Suppressor macrophage (primary cell): ENCODE measurements at regions not wholly inside any gene's neighbourhood (a gene's known extent, or its start where the extent isn't known, plus 50 kb on each side); places are given as distances from the start of the nearest gene placed in this dataset.
"Not testable (repeated sequence)": the region's sequence is repeated elsewhere in the genome, so short reads cannot be mapped to it uniquely, and the experiment has no call there.

Experiments used
- DNase-seq, 4 experiments: peaks; one replicate each; pipeline ENCODE4 v3.0.0-alpha.2; 2020 to 2022

DNA sequence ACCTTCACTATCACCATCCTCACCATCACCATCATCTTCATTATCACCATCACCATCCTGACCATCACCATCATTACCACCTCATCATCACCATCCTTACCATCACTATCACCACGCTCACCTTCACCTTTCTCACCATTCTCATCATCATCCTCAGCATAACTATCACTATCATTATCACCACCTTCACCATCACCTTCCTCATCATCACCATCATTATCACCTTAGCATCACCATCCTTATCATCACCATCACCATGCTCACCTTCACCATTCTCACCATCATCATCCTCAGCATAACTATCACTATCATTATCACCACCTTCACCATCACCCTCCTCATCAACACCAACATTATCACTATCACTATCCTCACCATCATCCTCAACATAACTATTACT, 397.8 kb upstream of the ZNF337 start:
- not testable (repeated sequence) for DNase-seq

DNA sequence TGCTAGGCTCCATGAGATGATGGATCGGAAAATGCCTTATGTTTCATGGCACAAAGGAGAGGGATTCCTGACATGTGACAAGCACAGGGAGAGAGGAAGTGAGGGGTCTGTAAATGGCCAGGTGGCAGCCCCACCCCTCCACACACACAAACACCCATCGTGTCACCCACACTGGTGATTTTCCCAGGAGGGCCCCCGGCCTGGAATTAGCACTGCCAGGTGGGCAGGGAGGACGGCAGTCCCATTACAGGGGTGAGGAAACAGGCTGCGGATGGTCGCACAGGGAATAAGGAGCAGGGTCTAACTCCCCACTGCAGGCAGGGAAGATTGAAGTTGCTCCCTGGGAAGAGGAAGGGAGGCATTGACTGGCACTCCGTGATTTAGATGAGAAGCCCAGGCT, 395.3 kb upstream of the ZNF337 start:
- not testable (repeated sequence) for DNase-seq

DNA sequence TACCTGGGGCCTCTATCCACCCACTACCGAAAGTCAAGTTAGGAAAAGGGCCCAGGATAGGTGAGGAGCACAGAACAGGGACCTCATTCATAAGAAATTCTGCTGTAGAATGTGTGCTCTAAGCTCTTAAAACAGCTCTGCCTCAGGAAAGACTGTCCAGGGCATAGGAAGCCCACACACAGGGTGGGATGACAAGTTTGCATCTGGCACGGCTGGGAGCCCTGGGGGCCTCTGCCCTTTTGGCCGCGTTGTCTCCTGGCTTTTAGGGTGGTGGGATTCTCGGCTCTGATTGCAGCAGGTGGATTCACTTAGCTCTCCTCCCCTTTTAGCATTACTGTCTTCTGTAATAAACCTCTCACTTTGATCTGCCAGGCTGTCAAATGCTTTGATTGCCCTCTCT, 389.5 kb upstream of the ZNF337 start:
- not testable (repeated sequence) for DNase-seq

DNA sequence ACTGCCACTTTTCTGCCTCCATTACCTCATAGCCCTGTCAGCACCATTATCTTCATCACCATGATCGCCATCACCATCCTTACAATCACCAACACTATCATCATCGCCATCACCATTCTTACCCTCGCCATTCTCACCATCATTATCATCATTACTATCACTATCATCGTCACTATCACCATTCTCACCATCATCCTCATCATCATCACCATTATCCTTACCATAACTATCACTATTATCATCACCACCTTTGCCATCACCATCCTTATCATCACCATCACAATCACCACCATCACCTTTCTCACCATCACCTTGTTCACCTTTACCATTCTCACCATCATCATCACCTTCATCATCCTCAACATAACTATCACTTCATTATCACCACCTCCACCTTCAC, 377.3 kb upstream of the ZNF337 start:
- not testable (repeated sequence) for DNase-seq

DNA sequence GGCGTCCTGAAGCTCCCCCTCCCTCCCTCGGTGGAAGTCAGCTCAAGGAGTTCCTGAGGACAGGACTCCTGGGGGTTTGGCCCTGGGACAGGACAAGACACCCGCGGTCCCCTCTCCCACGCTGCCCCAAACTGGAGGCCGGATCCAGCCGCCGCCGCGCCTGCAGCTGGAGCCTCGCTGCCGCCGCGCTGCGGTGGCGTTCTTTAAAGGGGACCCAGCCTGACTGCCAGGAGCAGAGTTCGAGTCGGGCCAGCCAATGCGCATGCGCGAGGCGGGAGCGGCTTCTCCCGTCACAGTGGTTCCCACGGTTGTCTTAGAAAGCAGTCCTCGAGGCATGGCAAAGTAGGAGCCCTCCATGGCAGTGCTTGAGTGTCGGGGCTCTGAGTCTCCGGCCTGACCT, 362.7 kb upstream of the ZNF337 start:
- DNase-seq = not testable (repeated sequence)

DNA sequence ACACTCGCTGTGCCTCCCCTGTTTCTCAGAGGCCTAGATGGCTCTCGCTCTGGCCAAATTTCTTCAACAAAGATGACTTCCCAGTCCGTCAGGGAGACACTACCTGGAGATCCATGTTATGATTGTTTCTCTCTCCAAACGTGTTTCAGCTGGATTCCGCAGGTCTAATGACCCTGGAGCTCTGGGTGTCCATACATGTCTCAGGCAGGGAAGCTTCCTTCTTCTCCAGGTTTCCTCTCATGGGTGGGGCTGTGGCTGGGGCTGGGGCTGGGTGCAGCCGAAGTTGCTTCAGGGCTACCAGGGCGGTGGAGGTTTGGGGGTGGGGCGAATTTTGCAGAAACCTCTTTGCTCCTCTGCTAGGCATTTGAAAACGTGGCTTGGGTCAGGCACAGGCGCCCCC, 361.8 kb upstream of the ZNF337 start:
- not testable (repeated sequence) for DNase-seq

DNA sequence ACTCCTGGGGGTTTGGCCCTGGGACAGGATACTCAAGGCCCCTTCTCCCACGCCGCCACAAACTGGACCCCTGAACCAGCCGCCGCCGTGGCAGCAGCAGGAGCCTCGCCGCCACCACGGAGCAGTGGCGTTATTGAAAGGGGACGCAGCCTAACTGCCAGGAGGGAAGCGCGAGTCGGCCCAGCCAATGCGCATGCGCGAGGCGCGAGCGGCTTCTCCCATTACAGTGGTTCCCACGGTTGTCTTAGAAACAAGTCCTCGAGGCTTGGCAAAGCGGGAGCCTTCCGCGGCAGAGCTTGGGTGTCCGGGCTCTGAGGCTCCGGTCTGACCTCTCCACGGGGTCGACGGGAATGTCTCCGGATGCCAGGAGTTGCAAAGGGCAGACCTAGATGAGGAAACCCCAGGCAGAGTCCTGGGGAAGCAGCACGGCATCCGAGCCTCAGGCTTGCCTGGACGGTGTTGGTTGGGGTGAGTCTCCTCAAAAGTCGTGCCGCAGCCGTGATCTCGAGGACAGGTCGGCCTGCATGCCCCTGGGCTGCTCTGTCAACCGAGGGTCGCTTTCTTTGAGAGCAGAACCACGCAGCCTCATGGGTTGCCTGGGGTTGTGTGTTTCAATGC, 360.6 kb upstream of the ZNF337 start:
- not testable (repeated sequence) for DNase-seq

DNA sequence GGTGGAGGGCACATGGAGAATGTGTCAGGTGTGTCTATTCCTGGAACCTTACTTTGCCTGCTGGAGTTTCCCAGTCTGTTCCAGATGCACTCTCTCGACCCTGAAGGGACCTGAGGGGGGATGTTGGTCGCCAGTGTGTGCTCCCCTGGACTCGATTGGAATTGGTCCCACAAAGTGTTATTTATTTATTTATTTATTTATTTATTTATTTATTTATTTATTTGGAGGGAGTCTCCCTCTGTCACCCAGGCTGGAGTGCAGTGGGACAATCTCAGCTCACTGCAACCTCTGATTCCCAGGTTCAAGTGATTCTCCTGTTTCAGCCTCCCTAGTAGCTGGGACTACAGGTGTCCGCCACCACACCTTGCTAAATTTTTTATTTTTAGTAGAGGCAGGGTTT, 329.1 kb upstream of the ZNF337 start:
- not testable (repeated sequence) for DNase-seq

DNA sequence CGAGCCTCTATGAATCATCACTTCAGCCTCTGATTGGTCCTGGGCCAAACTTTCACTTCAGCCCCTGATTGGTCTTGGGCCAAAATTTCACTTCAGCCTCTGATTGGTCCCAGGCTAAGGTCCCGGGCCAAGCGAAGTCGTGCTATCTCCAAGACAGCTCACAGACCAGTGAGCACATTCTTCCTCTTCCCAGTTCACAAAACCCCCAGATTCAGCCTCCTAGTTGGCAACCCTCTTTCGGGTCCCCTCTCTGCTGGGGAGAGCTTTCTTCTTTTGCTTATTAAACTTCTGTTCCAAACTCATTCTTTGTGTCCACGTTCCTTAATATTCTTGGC, 314.3 kb upstream of the ZNF337 start:
- DNase-seq = not testable (repeated sequence)

DNA sequence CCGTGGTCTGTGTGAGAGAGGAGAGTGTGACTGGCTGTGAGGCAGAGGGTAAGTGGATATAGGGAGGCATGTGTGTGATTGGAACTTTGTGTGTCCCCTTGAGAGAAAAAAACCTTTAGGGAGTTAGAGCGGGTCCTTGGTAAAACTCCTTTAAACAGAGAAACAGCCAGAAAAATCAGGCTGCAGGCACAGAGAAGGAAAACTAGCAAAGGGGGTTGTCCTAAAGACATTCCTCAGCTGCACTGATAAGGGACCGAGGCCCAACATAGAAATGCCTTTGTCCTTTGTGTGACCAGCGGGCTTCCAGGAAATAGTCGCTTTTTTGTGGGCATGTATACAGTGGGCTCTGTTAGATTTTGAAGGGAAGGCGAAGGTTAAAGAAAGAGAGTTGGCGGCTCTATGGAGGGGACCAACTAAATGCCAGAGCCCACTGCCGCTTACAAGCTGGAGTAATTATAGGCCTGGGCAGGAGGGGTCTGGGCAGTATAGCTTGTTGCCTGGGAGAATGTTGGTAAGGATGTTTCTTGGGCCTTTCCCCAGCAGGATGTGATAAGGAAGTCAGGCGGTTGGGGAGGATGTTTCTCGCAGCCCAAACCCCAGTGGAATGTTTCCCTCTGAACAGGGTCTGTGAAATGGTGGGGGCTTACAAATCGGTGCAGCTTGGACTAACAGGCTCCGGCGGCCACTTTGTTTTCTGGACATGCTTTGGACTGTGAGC, 313.7 kb upstream of the ZNF337 start:
- DNase-seq = peak in 1 of 4 experiments; percentile 3

DNA sequence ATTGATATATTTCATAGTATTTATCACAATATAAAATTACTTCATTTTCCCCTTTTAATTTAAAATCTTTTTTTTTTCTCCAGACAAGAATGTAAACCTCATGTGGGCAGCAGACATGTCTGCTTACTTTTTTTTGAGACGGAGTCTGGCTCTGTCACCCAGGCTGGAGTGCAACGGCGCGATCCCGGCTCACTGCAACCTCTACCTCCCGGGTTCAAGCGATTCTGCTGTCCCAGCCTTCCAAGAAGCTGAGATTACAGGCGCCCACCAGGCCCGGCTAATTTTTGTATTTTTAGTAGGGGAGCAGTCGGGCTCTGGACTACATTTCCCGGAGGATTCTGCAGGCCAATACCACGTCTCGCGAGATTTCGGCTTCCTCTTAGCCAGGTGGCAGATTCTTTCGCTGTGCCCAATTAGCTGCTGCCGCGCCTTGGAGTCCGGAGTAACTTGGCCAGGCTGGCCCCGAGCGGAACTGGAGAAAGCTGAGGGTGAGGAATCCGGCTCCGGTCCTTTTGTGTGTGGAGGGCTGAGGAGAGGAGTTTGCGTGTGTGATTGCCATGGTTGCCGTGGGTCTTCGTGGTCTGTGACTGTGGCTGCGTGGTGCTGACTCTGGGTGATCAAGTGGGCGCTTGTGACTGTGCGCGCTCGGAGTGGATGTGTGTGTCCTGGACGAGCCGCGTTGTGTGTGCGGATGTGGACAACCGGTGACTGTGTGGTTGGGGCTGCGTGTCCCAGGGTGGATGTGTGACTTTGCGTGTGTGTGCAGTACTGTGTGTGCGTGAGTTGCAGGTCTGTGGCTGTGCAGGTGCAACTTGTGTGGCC, 313.0 kb upstream of the ZNF337 start:
- peak; percentile 90 to 97 (median 94) for DNase-seq

DNA sequence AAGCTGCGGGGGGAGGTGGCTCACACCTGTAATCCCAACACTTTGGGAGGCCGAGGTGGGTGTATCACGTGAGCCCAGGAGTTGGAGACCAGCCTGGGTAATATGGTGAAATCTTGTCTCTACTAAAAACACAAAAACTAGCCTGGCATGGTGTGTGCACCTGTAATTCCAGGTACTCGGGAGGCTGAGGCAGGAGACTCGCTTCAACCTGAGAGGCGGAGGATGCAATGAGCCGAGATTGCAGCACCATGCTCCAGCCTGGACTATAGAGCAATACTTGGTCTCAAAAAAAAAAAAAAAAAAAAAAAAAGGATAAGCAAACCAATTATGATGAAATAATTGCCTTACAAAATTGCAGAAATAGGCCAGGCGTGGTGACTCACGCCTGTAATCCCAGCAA, 311.4 kb upstream of the ZNF337 start:
- DNase-seq = peak in 1 of 4 experiments; percentile 33

DNA sequence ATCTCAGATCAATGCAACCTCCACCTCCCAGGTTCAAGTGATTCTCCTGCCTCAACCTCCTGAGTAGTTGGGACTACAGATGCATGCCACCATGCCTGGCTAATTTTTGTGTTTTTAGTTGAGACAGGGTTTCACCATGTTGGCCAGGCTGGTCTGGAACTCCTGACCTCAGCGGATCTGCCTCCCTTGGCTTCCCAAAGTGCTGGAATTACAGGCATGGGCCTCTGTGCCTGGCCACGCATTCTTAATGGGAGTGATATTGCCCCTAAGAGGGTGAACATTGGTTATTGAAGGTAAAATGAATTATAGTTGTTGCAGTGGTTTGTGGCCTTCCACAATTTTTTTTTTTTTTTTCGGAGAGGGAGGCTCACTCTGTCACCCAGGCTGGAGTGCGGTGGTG, 309.5 kb upstream of the ZNF337 start:
- not testable (repeated sequence) for DNase-seq

DNA sequence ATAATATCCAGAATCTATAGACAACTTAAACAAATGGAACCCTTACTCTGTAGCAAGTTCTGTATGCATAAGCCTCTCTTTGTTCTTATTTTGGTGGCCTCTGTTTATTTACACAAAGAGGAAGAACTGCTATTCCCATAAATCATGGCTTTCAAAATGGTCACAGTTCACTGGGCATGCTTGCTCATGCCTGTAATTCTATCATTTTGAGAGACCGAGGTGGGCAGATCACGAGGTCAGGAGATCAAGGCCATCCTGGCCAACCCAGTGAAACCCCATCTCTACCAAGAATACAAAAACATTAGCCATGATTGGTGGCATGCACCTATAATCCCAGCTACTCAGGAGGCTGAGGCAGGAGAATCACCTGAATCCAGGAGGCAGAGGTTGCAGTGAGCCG, 307.3 kb upstream of the ZNF337 start:
- DNase-seq = not testable (repeated sequence)

DNA sequence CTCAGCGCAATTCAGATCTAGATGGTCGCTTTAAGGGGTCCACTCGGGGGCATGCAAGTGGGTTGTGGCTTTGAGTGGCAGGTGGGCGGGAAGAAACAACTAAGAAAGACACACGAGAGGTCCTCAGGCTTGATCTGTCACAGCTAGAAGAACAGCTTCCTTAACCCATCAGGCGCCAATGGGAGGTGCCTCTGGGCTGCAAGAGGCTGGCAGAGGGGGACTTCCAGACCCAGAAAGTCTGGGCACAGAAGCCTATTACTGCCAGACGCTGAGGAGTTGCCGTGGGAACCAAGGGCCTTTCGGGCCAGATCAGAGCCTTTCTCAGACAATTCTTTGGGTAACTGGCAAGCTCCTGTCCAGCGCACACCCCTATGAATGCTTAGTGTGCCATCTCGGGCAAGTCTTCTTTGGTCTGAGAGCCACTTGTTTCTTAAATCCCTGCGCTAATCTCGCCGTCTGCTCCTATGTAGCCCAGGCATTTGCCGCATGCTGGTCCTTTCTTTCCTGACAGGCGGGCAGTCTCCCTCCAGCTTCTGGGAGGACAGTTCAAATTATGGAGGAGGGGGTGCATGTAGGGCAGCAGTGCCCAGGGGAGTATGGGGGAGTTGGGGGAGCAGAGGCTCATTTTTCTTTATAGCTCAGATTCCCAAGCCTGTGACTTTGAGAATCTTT, 300.9 kb upstream of the ZNF337 start:
- not testable (repeated sequence) for DNase-seq

DNA sequence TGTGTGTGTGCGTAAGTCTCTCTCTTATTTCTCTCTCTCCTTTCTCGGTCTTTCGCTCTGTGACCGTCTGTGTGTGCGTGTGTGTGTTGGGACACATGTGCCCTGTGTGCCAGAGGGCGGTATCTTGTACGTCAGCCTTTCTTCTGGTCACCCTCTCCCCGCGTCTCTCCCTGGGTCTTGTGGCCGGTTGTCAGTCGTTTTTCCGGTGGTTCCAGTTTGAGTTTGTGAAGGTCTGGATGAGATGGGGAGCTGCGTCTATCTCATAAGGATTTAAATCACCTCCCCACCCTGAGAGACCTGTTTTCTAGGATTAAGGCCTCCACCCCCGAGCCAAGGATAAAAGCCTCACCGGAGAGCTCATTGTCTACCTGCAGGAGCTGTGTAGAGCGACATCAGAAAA, 295.5 kb upstream of the ZNF337 start:
- no peak for DNase-seq

DNA sequence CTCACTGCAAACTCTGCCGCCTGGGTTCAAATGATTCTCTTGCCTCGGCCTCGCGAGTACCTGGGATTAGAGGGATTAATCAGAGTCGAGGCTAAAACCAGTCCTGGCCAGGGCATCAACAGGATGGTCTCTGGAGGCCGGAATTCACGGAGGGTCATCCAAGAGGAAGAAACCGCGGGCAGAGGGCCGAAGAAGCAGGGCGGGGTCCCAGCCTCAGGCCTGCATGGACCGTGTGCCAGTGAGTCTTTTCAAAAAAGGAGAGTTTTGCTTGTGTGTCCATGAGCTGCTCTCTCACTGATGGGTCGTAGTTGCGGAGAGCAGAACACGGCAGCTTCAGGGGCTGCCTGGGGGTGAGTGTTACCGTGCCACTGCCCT, 295.1 kb upstream of the ZNF337 start:
- DNase-seq = no peak

DNA sequence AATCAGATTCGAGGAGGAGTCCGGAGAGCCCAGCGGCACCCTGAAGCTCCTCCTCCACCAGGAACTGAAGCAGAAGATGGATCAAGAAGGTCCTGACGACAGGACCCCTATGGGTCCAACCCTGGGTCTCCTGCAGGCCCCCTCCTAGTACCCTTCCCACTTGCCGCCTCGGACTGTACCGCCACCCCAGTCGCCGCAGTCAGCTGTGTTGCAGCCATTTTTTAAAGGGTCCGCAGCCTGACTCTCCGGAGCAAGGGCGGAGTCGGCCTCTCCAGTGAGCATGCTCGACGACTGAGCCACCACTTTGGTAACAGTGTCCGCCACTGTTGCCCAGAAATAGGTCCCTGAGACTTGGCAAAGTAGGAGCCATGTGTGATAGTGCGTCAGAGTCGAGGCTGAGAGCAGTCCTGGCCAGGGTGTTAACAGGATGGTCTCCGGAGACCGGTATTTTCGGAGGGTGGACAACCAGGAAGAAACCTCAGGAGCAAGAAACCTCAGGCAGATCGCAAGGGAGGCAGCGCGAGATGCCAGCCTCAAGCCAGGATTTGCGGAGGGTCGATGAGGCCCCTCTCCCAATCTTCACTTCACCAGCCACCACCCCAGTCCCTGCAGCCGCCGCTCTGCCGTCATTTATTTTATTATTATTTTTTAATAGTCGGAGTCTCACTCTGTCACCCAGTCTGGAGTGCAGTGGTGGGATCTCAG, 294.6 kb upstream of the ZNF337 start:
- DNase-seq = no peak

DNA sequence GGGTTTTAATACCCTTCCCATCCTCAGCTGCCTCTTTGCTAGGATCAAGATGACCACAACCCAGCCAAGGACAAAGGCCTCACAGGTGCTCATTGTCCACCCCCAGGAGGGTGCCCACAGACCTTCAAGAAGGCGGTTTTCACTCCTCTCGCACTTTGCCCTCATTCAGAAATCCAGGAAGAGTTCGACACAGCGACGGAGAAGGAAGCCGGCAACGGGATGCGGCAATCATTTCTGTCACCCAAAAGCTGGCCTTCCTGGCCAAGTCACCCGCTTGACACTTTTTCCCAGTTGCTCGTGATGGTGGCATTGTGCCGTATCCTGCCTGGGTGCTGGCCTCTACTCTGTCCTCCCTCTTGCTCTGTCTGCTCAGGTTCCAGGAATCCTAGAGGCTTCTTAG, 293.0 kb upstream of the ZNF337 start:
- DNase-seq = not testable (repeated sequence)

DNA sequence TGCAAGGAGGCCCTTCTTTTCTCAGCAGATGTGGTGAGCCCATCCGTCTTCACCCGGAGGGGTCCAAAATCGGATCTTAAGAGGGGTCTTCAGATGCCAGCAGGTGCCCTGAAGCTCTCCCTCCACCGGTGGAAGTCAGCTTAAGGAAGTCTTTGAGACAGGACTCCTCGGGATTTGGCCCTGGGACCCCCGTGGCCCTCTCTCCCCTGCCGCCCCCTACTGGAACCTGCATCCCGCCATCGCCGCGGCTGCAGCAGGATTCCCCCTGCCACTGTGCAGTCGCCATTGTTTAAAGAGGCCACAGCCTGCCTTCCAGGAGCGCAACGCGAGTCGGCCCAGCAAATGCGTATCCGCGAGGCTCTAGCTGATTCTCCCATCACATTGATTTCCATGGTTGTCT, 292.5 kb upstream of the ZNF337 start:
- DNase-seq = no peak

DNA sequence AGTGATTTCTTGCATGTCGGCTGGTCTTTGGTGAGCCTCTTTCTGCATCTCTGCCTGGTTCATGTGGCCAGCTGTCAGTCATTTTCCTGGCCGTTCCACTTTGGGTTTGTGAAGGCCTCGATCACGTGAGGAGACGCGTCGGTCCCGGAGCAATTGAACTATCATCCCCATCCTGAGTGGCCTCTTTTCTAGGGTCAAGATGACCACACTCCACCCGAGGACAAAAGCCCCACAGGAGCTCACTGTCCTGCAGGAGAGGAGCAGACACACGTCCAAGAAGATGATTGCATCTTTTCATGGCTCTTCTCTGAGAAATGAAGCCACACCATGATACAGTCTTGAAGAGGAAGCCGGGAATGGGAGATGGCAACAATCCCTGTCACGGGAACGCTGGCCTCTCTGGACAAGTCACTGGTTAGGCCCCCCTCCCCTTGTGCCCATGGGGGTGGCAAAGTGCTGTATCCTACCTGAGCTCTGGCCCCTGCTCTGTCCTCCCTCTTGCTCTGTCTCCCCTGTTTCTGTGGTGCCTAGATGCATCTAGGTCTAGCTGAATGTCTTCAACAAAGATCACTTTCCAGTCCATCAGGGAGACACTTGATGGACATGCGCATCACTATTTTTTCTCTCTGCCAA, 291.4 kb upstream of the ZNF337 start:
- not testable (repeated sequence) for DNase-seq
